PC-3 (cell line): ENCODE measurements at regions not wholly inside any gene's neighbourhood (a gene's known extent, or its start where the extent isn't known, plus 50 kb on each side); places are given as distances from the start of the nearest gene placed in this dataset.

ENCODE experiments used
- CTCF ChIP-seq: fragments of 300-600 bp; sonication (generic); conservative IDR thresholded peaks from 2 replicates; pipeline ENCODE4 v1.5.1; 2017; ENCODE audit warnings: antibody characterized with exemption, low read depth, mild to moderate bottlenecking, low read length
- EZH2phosphoT487 ChIP-seq: fragments of 300-600 bp; sonication (generic); IDR thresholded peaks from 2 replicates; pipeline ENCODE4 v1.6.1; 2018; ENCODE audit warnings: mild to moderate bottlenecking, antibody characterized with exemption, low read length, borderline replicate concordance

DNA sequence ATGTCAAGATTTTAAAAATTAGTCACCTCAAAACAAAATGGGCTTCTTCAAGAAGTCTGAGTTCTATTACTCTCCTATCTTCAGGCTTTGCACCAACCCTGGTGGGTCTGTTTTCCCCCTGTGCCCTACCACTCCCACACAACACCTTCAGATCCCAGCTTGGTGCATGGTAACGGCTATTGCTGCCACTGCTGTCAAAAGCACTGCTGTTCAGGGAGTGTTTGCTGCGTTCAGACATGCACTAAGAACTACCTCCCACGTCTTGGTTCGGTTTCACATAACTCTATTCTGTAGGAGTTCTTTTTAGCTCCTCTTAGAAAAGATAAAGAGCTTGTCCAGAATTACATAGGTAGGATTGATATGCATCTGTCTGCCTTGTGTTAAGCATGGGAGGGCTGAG, 799.2 kb downstream of the NR2F2 start:
- TF ChIP-seq CTCF (no peak), EZH2phosphoT487 (no peak)
